ENCODE measurements at regions not wholly inside any gene's neighbourhood (a gene's known extent, or its start where the extent isn't known, plus 50 kb on each side); places are given as distances from the start of the nearest gene placed in this dataset.

- H3K4me3 ChIP-seq (ENCODE audit: low read depth, low read length), result no peak overlapping the region
- no peak for DNase-seq (ENCODE audit: low read depth)
- TF ChIP-seq CTCF (conservative IDR thresholded peaks at IDR 0.05; ENCODE audit: low read depth, low read length), result no peak
Observed at GRCh38 chr3:8261018-8261417, 240.6 kb upstream of the LMCD1 start.

- DNase-seq (ENCODE audit: low read depth), result no peak
Observed at GRCh38 chr3:8266730-8267131, 234.9 kb upstream of the LMCD1 start.

GRCh38 chr3:8273479-8273878 is 228.1 kb upstream of the LMCD1 start:
- no peak for DNase-seq (ENCODE audit: low read depth)
- TF ChIP-seq CTCF (conservative IDR thresholded peaks at IDR 0.05; ENCODE audit: low read depth, low read length), result no peak

More at GRCh38 chr3:8266730-8267131, 234.9 kb upstream of the LMCD1 start:
- TF ChIP-seq CTCF (conservative IDR thresholded peaks at IDR 0.05; ENCODE audit: low read depth, low read length), result no peak
- no peak overlapping the region for H3K4me3 ChIP-seq (ENCODE audit: low read depth, low read length)

GRCh38 chr3:8276056-8276455 is 225.6 kb upstream of the LMCD1 start:
- H3K4me3 ChIP-seq (ENCODE audit: low read depth, low read length), result no peak overlapping the region
- no peak for DNase-seq (ENCODE audit: low read depth)
- no peak for TF ChIP-seq CTCF (conservative IDR thresholded peaks at IDR 0.05; ENCODE audit: low read depth, low read length)

More at GRCh38 chr3:8273479-8273878, 228.1 kb upstream of the LMCD1 start:
- H3K4me3 ChIP-seq (ENCODE audit: low read depth, low read length), result no peak overlapping the region

GRCh38 chr3:8276506-8276905 is 225.1 kb upstream of the LMCD1 start:
- TF ChIP-seq CTCF (conservative IDR thresholded peaks at IDR 0.05; ENCODE audit: low read depth, low read length), result no peak
- H3K4me3 ChIP-seq (ENCODE audit: low read depth, low read length), result no peak overlapping the region
- DNase-seq (ENCODE audit: low read depth), result no peak

- H3K4me3 ChIP-seq (ENCODE audit: low read depth, low read length), result no peak overlapping the region
- no peak for DNase-seq (ENCODE audit: low read depth)
- peak; percentile 11 for TF ChIP-seq CTCF (conservative IDR thresholded peaks at IDR 0.05; ENCODE audit: low read depth, low read length)
Observed at GRCh38 chr3:8278448-8278847, 223.2 kb upstream of the LMCD1 start.

- TF ChIP-seq CTCF (conservative IDR thresholded peaks at IDR 0.05; ENCODE audit: low read depth, low read length), result peak; percentile 14
- no peak for DNase-seq (ENCODE audit: low read depth)
- no peak overlapping the region for H3K4me3 ChIP-seq (ENCODE audit: low read depth, low read length)
Observed at GRCh38 chr3:8279476-8279875, 222.1 kb upstream of the LMCD1 start.

Data from epithelial cell of proximal tubule (primary cell).